T47D (cell line): ENCODE measurements at regions not wholly inside any gene's neighbourhood (a gene's known extent, or its start where the extent isn't known, plus 50 kb on each side); places are given as distances from the start of the nearest gene placed in this dataset.

Experiments used
- DNase-seq, 2 experiments: peaks; one replicate each; pipeline versions ENCODE4 v3.0.0 to v3.0.0-alpha.2; 2011 to 2012; ENCODE audit warnings: low read depth in 1 of 2, low spot score in 1 of 2
- JUND ChIP-seq: IDR thresholded peaks from 2 replicates; pipeline ENCODE4 v1.6.1; 2012; ENCODE audit warnings: low read depth
- in situ Hi-C: cut with HindIII; loops from 2 replicates; pipeline ENCODE4 v1.10.0; 2016; ENCODE audit warnings: low sequenced_read_pairs, low pct_unique_long_range_greater_than_20kb

- TF ChIP-seq JUND: no peak
- DNase-seq: no peak
- in situ Hi-C loops: no loop called here
Observed at GRCh38 chr6:63471654-63472053, 100.6 kb upstream of the LOC128125822 start.

- in situ Hi-C loops: no loop called here
- TF ChIP-seq JUND: no peak
- DNase-seq: no peak
Observed at GRCh38 chr6:63475707-63476106, 96.6 kb upstream of the LOC128125822 start.

- in situ Hi-C loops: no loop called here
- DNase-seq: no peak
- TF ChIP-seq JUND: no peak
Observed at GRCh38 chr6:63476302-63476701, 96.0 kb upstream of the LOC128125822 start.

GRCh38 chr6:63477422-63478040 is 94.7 kb upstream of the LOC128125822 start:
- DNase-seq: no peak
- no peak for TF ChIP-seq JUND
- in situ Hi-C loops: no loop called here

GRCh38 chr6:63478734-63479133 is 93.5 kb upstream of the LOC128125822 start:
- TF ChIP-seq JUND: no peak
- in situ Hi-C loops: no loop called here
- DNase-seq: no peak

- in situ Hi-C loops: no loop called here
- no peak for DNase-seq
- TF ChIP-seq JUND: no peak
Observed at GRCh38 chr6:63486196-63486595, 86.1 kb upstream of the LOC128125822 start.

GRCh38 chr6:63487103-63487813 is 85.0 kb upstream of the LOC128125822 start:
- TF ChIP-seq JUND: no peak
- in situ Hi-C loops: no loop called here
- DNase-seq: no peak

- TF ChIP-seq JUND: no peak
- no peak for DNase-seq
- in situ Hi-C loops: no loop called here
Observed at GRCh38 chr6:63491119-63491518, 81.2 kb upstream of the LOC128125822 start.

GRCh38 chr6:63492476-63492875 is 79.8 kb upstream of the LOC128125822 start:
- in situ Hi-C loops: no loop called here
- DNase-seq: no peak
- TF ChIP-seq JUND: no peak

- DNase-seq: no peak
Observed at GRCh38 chr6:63493557-63493956, 78.7 kb upstream of the LOC128125822 start.

GRCh38 chr6:63496361-63496804 is 75.9 kb upstream of the LOC128125822 start:
- no peak for DNase-seq
- in situ Hi-C loops: no loop called here
- TF ChIP-seq JUND: no peak

More at GRCh38 chr6:63493557-63493956, 78.7 kb upstream of the LOC128125822 start:
- in situ Hi-C loops: no loop called here
- TF ChIP-seq JUND: no peak

GRCh38 chr6:63502156-63502555 is 70.1 kb upstream of the LOC128125822 start:
- no peak for DNase-seq
- TF ChIP-seq JUND: no peak
- in situ Hi-C loops: no loop called here

- no peak for DNase-seq
- in situ Hi-C loops: no loop called here
- TF ChIP-seq JUND: no peak
Observed at GRCh38 chr6:63503199-63503598, 69.1 kb upstream of the LOC128125822 start.

- DNase-seq: no peak
- in situ Hi-C loops: no loop called here
Observed at GRCh38 chr6:63504777-63505384, 67.4 kb upstream of the LOC128125822 start.

More at GRCh38 chr6:63504777-63505384, 67.4 kb upstream of the LOC128125822 start:
- TF ChIP-seq JUND: no peak
